ENCODE measurements at regions not wholly inside any gene's neighbourhood (a gene's known extent, or its start where the extent isn't known, plus 50 kb on each side); places are given as distances from the start of the nearest gene placed in this dataset.

DNA sequence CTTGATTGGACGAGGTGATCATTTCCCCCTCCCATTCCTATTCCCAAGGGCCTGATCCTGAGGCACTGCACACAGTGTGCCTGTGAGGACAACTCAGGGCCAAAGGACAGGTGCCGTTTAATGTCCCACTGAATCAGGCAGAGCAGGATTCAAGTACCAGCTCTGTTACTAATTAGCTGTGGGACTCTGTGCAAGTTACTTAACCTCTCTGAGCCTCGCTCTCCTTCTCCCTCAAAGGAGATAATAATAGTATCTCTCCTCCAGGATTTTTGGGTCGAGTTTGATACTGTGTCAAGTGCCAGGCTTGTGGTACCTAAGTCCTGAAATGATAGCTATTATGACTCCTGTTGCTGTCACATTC is 86.8 kb upstream of the NKD1 start:
- Histone ChIP-seq H3K9me3 (ENCODE audit: control insufficient read depth in 2 of 3, insufficient read depth in 1 of 3, low read length in 3 of 3) (no peaks in the 10 kb centered on the region), H3K27ac (ENCODE audit: low read depth in 2 of 2, low read length in 2 of 2) (no peak overlapping the region), H3K27me3 (ENCODE audit: control insufficient read depth, insufficient read depth, low read length) (no peaks in the 10 kb centered on the region), H3K9ac (ENCODE audit: low read length in 3 of 3) (no peak overlapping the region), H3K4me3 (ENCODE audit: low read length in 3 of 3) (no peak overlapping the region), H3K4me1 (ENCODE audit: control insufficient read depth in 2 of 3, insufficient read depth in 2 of 3, low read depth in 1 of 3, low read length in 3 of 3) (no peaks in the 10 kb centered on the region), H3K36me3 (ENCODE audit: control insufficient read depth in 2 of 3, insufficient read depth in 3 of 3, low read length in 3 of 3) (no peaks in the 10 kb centered on the region)
- DNase-seq (no peak), FAIRE-seq (no peak)
- intact Hi-C loops (cut with DNase I) = no loop called here
- TF ChIP-seq, protein P1, sequence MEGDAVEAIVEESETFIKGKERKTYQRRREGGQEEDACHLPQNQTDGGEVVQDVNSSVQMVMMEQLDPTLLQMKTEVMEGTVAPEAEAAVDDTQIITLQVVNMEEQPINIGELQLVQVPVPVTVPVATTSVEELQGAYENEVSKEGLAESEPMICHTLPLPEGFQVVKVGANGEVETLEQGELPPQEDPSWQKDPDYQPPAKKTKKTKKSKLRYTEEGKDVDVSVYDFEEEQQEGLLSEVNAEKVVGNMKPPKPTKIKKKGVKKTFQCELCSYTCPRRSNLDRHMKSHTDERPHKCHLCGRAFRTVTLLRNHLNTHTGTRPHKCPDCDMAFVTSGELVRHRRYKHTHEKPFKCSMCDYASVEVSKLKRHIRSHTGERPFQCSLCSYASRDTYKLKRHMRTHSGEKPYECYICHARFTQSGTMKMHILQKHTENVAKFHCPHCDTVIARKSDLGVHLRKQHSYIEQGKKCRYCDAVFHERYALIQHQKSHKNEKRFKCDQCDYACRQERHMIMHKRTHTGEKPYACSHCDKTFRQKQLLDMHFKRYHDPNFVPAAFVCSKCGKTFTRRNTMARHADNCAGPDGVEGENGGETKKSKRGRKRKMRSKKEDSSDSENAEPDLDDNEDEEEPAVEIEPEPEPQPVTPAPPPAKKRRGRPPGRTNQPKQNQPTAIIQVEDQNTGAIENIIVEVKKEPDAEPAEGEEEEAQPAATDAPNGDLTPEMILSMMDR (IDR thresholded peaks at IDR 0.05; ENCODE audit: borderline replicate concordance, extremely low read depth, insufficient read depth) = no peak

DNA sequence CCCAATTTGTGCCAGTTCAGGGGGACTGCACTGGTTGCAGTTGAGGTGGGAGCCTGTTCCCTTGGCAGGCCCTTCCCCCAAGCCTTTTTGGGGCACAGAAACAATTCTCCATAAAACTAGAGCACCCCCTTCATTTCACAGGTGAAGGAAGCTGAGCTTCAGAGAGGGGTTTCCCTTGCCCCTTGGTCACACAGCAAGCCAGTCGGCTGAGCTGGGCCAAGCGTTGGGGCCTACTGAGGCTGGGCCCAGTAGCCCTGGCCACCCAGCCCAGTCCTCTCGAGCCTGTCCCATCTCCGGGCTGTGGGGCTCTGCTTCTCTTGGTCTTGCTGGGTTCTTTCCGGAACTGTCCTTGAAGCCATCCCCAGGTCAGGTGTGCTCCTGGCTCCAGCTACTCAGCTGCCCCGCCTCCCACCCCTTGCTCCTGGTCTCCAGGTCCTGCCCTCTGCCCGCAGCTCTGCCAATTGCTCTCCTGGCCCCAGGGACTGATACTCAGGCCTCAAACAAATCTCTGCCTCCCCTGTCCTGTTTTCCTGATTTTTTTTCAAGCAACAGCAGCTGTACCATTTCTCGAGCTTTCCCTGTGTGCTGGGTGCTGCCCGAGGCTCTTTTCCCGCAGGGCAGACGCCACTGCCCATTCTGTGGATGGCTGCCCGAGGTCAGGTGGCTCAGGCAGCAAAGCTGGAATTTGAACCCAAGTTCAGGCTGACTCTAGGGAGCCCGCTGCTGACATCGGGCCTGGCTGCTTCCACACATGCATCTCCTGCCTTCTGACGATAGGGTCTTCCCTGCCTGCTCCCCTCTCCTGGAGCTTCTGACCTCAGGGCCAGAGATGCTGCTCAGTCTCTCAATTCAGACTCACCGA is 87.4 kb upstream of the NKD1 start:
- no peaks in the 10 kb centered on the region for H3K9me3 ChIP-seq (ENCODE audit: control insufficient read depth in 2 of 3, insufficient read depth in 1 of 3, low read length in 3 of 3)
- H3K27me3 ChIP-seq (ENCODE audit: control insufficient read depth, insufficient read depth, low read length) = no peaks in the 10 kb centered on the region
- H3K4me3 ChIP-seq (ENCODE audit: low read length in 3 of 3) = no peak overlapping the region
- no peak overlapping the region for H3K9ac ChIP-seq (ENCODE audit: low read length in 3 of 3)
- DNase-seq = no peak
- FAIRE-seq = no peak
- no peak overlapping the region for H3K27ac ChIP-seq (ENCODE audit: low read depth in 2 of 2, low read length in 2 of 2)
- no peaks in the 10 kb centered on the region for H3K4me1 ChIP-seq (ENCODE audit: control insufficient read depth in 2 of 3, insufficient read depth in 2 of 3, low read depth in 1 of 3, low read length in 3 of 3)
- TF ChIP-seq, protein P1 (IDR thresholded peaks at IDR 0.05; ENCODE audit: borderline replicate concordance, extremely low read depth, insufficient read depth) = no peak
- intact Hi-C loops (cut with DNase I) = no loop called here
- H3K36me3 ChIP-seq (ENCODE audit: control insufficient read depth in 2 of 3, insufficient read depth in 3 of 3, low read length in 3 of 3) = no peaks in the 10 kb centered on the region

DNA sequence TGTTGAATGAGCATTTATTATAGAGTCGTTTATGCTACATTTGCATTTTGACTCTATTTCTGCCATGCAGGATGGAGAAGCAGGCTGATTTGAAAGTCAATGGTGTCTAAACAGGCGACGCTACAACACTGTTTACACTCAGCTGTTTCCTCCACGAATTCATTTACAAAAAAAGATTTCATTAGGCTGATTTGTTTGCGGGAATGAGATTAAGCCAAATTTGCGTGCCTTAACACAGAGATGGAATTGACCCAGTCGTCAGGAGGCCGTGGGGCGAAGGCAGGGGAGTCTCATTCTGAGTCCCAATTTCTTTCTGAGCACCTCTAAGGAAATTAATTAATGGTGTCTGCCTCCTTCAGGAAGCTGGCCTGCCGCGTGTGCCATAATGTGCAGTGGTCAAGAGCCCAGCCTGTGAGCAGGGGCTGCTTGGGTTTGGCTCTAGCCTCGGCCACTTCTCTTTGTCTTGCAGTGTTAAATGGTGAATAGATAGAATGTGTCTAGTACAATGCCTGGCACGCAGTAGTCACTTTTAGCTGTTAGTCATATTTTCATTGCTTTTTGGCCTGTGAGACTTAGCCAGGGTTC is 88.6 kb upstream of the NKD1 start:
- Histone ChIP-seq H3K4me1 (ENCODE audit: control insufficient read depth in 2 of 3, insufficient read depth in 2 of 3, low read depth in 1 of 3, low read length in 3 of 3) (no peaks in the 10 kb centered on the region), H3K9ac (ENCODE audit: low read length in 3 of 3) (no peak overlapping the region), H3K4me3 (ENCODE audit: low read length in 3 of 3) (no peak overlapping the region), H3K27me3 (ENCODE audit: control insufficient read depth, insufficient read depth, low read length) (no peaks in the 10 kb centered on the region), H3K27ac (ENCODE audit: low read depth in 2 of 2, low read length in 2 of 2) (no peak overlapping the region), H3K9me3 (ENCODE audit: control insufficient read depth in 2 of 3, insufficient read depth in 1 of 3, low read length in 3 of 3) (no peaks in the 10 kb centered on the region), H3K36me3 (ENCODE audit: control insufficient read depth in 2 of 3, insufficient read depth in 3 of 3, low read length in 3 of 3) (no peaks in the 10 kb centered on the region)
- FAIRE-seq = no peak
- DNase-seq = no peak
- intact Hi-C loops (cut with DNase I) = no loop called here
- TF ChIP-seq, protein P1 (IDR thresholded peaks at IDR 0.05; ENCODE audit: borderline replicate concordance, extremely low read depth, insufficient read depth) = no peak
